ENCODE measurements at regions not wholly inside any gene's neighbourhood (a gene's known extent, or its start where the extent isn't known, plus 50 kb on each side); places are given as distances from the start of the nearest gene placed in this dataset.

GRCh38 chr20:22321191-22321590, 263.2 kb downstream of the FOXA2 start:
- TF ChIP-seq WHSC1 (IDR thresholded peaks at IDR 0.05; ENCODE audit: low read length) (no peak), ZNF766 (CRISPR knock-in tag; conservative IDR thresholded peaks at IDR 0.05) (no peak), ELF1 (tag; IDR thresholded peaks at IDR 0.05) (no peak), DMBX1 (CRISPR knock-in tag; IDR thresholded peaks at IDR 0.05; ENCODE audit: borderline replicate concordance) (no peak), ZNF143 (CRISPR knock-in tag; IDR thresholded peaks at IDR 0.05) (no peak), ZBTB8A (IDR thresholded peaks at IDR 0.05; ENCODE audit: partially characterized antibody) (no peak), POLR2A (conservative IDR thresholded peaks at IDR 0.05) (no peak)
- TF ChIP-seq, protein P1, sequence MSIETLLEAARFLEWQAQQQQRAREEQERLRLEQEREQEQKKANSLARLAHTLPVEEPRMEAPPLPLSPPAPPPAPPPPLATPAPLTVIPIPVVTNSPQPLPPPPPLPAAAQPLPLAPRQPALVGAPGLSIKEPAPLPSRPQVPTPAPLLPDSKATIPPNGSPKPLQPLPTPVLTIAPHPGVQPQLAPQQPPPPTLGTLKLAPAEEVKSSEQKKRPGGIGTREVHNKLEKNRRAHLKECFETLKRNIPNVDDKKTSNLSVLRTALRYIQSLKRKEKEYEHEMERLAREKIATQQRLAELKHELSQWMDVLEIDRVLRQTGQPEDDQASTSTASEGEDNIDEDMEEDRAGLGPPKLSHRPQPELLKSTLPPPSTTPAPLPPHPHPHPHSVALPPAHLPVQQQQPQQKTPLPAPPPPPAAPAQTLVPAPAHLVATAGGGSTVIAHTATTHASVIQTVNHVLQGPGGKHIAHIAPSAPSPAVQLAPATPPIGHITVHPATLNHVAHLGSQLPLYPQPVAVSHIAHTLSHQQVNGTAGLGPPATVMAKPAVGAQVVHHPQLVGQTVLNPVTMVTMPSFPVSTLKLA (conservative IDR thresholded peaks at IDR 0.05), result no peak

Measured in K562 (cell line).